Small intestine (tissue), 7 donors: ENCODE measurements at regions not wholly inside any gene's neighbourhood (a gene's known extent, or its start where the extent isn't known, plus 50 kb on each side); places are given as distances from the start of the nearest gene placed in this dataset.
"Not testable (repeated sequence)": the region's sequence is repeated elsewhere in the genome, so short reads cannot be mapped to it uniquely, and the experiment has no call there.

Source experiments
- DNase-seq, 2 donors: peaks; one replicate each; pipeline versions ENCODE4 v3.0.0 to v3.0.0-alpha.2; 2013
- FAIRE-seq: peaks from 2 replicates; lab custom pipeline; 2012; peaks lifted over from hg19 to GRCh38; lab: Jason Lieb, UNC
- H3K27ac ChIP-seq, 3 donors: one replicate each; pipeline ENCODE4 v1.5.1; 2013; ENCODE audit warnings: low read length in 2 of 3, mild to moderate bottlenecking in 2 of 3, control low read depth in 1 of 3, inconsistent platforms in 1 of 3, low read depth in 1 of 3, moderate library complexity in 1 of 3
- H3K27me3 ChIP-seq, 3 donors: one replicate each; pipeline ENCODE4 v1.6.1; 2013; ENCODE audit warnings: low read length in 3 of 3, inconsistent platforms in 1 of 3; ENCODE audit not compliant: control insufficient read depth in 3 of 3, insufficient read depth in 3 of 3
- H3K36me3 ChIP-seq, 3 donors: one replicate each; pipeline ENCODE4 v1.6.1; 2013; ENCODE audit warnings: low read length in 3 of 3, inconsistent platforms in 1 of 3, low read depth in 1 of 3, mild to moderate bottlenecking in 1 of 3, moderate library complexity in 1 of 3; ENCODE audit not compliant: control insufficient read depth in 3 of 3, insufficient read depth in 2 of 3
- H3K4me1 ChIP-seq, 3 donors: one replicate each; pipeline ENCODE4 v1.6.1; 2013; ENCODE audit warnings: low read length in 2 of 3, inconsistent platforms in 1 of 3, low read depth in 1 of 3, mild to moderate bottlenecking in 1 of 3, moderate library complexity in 1 of 3; ENCODE audit not compliant: control insufficient read depth in 3 of 3, insufficient read depth in 2 of 3
- H3K4me3 ChIP-seq, 3 donors: one replicate each; pipeline ENCODE4 v1.5.1; 2013; ENCODE audit warnings: low read length in 3 of 3, control low read depth in 1 of 3, inconsistent platforms in 1 of 3, low read depth in 1 of 3, mild to moderate bottlenecking in 1 of 3, moderate library complexity in 1 of 3
- H3K9me3 ChIP-seq, 2 donors: one replicate each; pipeline ENCODE4 v1.6.1; 2013; ENCODE audit warnings: low read depth in 1 of 2, low read length in 1 of 2; ENCODE audit not compliant: control insufficient read depth in 2 of 2, insufficient read depth in 1 of 2
- WGBS, 3 donors: extraction: QIAGEN DNeasy Blood & Tissue Kit; methylation state at CpG; one replicate each; pipeline ENCODE4 v1.1.7; 2013; 5-methylcytosine and 5-hydroxymethylcytosine counted together
- donor health status: healthy with polysubstance abuse.
- donor health status: control.
- donor health status: control.
- donor health status: Bipolar disorder and iron deficiency.
- donor health status: healthy.

DNA sequence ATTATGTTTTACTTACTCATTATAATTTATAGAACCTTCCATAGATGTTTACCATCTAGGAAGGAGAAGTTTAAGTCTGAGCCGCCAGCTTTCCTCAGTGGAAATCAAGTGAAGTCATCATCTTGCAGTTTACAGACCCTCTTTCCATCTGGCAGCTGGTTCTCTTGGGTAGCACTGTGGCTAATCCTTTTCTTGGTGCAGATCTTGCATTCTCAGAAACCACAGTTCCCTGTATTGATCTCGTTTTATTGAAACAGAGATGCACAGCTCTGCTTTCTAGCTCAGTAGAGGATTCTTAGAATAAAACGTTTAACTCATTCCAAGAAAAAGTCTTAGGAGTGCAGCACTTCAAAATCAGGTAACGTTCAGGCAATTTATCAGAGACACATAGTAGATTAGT lies 1154.7 kb downstream of the FOXD4L5 start:
- H3K36me3 ChIP-seq, FAIRE-seq, H3K4me1 ChIP-seq, DNase-seq, H3K27ac ChIP-seq, H3K27me3 ChIP-seq, H3K4me3 ChIP-seq, H3K9me3 ChIP-seq: not testable (repeated sequence)
- 18 to 23% (median 23%) methylated on average over 4 of the region's 4 CpGs for WGBS, 3 donors

DNA sequence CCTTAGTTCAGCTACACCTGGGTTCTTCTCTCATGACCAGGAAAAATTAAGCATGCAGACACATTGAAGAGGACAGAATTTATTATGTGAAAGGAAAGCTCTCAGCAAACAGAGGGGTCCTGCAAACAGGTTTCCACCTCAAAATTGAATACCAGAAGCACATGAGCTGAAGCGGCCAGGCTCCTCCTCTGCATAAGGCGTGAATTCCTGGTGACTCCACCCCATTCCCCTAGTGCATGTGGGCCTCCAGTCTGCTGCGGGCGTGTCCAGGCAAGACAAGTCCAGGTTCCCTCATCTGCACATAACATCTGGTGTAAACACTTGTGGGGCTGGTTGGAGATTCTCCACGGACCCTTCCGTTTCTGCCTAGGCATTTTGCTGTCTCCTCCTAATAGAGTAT lies 1156.4 kb downstream of the FOXD4L5 start:
- Histone ChIP-seq H3K27me3 (no peaks in the 10 kb centered on the region), H3K4me3 (no peak overlapping the region), H3K36me3 (no peaks in the 10 kb centered on the region), H3K27ac (no peak overlapping the region), H3K4me1 (no peaks in the 10 kb centered on the region), H3K9me3 (no peaks in the 10 kb centered on the region)
- WGBS, 3 donors: 80 to 81% (median 80%) methylated on average over 6 of the region's 6 CpGs
- FAIRE-seq: no peak
- DNase-seq: no peak

DNA sequence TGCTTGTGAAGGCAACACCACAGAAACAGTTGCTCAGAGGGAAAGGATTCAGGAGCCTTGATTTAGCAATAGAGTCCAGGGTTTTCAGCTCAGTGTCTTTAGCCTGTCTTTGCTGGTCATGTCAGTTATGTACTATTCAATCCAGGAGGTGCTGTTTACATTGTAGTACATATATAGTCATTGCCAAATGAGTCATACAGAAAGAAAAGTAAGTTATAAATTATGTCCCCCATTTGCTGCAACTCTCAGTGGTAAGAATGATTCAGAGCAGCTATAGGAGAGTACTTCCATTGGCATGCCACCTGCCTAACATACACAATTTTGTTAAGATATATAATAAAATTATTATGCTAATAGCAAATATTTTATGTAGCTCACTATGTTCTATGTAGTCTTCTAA lies 1163.4 kb downstream of the FOXD4L5 start:
- FAIRE-seq, H3K4me1 ChIP-seq, DNase-seq: not testable (repeated sequence)

DNA sequence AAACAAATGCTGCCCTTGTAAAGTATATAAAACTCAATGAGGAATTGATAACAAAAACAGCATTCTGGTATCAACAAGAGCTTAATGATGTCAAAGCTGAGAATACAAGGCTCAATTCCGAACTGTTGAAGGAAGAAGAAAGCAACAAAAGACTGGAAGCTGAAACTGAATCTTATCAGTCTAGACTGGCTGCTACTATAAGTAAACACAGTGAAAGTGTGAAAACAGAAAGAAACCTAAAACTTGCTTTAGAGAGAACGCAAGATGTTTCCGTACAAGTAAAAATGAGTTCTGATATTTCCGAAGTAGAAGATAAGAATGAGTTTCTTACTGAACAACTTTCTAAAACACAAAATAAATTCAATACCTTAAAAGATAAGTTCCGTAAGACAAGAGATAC lies 1167.7 kb downstream of the FOXD4L5 start:
- not testable (repeated sequence) for H3K27ac ChIP-seq, H3K27me3 ChIP-seq, H3K4me3 ChIP-seq, DNase-seq, H3K9me3 ChIP-seq, FAIRE-seq, H3K36me3 ChIP-seq, H3K4me1 ChIP-seq
- 79 to 84% (median 83%) methylated on average over 5 of the region's 5 CpGs for WGBS, 3 donors

More for the DNA sequence above, 1163.4 kb downstream of the FOXD4L5 start:
- not testable (repeated sequence) for H3K36me3 ChIP-seq, H3K27ac ChIP-seq, H3K4me3 ChIP-seq, H3K9me3 ChIP-seq, H3K27me3 ChIP-seq

DNA sequence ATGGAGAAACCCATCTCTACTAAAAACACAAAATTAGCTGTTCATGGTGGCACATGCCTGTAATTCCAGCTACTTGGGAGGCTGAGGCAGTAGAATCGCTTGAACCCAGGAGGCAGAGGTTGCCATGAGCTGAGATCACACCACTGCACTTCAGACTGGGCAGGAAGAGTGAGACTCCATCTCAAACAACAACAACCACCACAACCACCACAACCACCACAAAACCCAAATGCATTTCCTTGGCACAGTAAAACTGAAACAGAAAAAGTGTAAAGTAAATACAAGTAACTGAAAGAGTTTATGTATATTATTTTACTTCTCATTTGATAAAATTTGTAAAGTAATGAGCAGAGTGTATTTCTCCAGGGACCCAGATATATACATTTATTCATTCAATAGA lies 1177.1 kb downstream of the FOXD4L5 start:
- H3K27ac ChIP-seq, DNase-seq, H3K9me3 ChIP-seq, H3K4me3 ChIP-seq, H3K27me3 ChIP-seq, H3K4me1 ChIP-seq, H3K36me3 ChIP-seq, FAIRE-seq: not testable (repeated sequence)
- 18 to 49% (median 31%) methylated on average over 1 of the region's 1 CpG for WGBS, 3 donors

DNA sequence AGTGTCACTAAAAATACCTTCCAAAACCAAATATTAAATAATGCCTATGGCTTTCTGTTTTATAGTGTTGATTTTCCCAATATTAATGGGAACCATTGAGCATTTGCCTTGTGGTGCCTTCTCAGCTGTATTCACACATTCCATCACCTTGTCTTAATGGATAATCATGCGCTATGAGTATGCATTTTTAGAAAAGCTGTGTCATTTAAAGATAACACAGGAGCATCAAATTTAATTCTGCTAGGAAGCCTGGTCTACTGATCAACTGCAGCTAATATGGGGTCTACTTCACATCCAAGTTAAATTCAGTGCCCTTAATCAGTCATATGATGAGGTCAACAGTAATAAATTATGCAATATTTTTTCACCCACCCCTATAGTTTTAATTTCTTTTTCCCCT lies 1177.8 kb downstream of the FOXD4L5 start:
- H3K4me1 ChIP-seq, H3K27ac ChIP-seq, H3K4me3 ChIP-seq, H3K27me3 ChIP-seq, DNase-seq, FAIRE-seq, H3K9me3 ChIP-seq, H3K36me3 ChIP-seq: not testable (repeated sequence)
- 60 to 76% (median 68%) methylated on average over 1 of the region's 1 CpG for WGBS, 3 donors

DNA sequence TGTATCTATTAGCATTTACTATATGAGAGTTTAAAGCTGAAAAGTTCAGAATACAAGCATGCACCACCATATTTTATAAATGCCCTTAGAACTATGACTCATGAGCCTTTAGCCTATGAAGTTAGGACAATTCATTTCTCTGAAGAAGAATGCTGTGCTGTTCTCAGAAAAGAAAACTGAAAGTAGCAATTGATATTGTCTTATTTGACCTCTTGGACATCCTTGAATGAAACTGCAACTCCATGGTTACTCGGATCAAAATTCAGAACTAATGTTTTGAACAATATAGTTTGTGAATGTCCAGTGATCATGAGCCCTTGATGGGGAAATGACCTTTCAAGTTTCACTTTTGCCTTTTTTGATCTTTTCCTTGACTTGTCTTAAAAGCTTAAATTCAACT lies 1179.8 kb downstream of the FOXD4L5 start:
- not testable (repeated sequence) for H3K27ac ChIP-seq, H3K9me3 ChIP-seq, H3K4me1 ChIP-seq, H3K27me3 ChIP-seq, H3K36me3 ChIP-seq, FAIRE-seq, DNase-seq, H3K4me3 ChIP-seq
- 35 to 67% (median 56%) methylated on average over 1 of the region's 1 CpG for WGBS, 3 donors

DNA sequence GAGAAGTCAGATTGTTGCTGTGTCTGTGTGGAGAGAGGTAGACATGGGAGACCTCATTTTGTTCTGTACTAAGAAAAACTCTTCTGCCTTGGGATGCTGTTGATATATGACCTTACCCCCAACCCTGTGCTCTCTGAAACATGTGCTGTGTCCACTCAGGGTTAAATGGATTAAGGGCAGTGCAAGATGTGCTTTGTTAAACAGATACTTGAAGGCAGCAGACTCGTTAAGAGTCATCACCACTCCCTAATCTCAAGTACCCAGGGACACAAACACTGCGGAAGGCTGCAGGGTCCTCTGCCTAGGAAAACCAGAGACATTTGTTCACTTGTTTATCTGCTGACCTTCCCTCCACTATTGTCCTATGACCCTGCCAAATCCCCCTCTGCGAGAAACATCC lies 1183.5 kb downstream of the FOXD4L5 start:
- H3K36me3 ChIP-seq, DNase-seq, H3K9me3 ChIP-seq, FAIRE-seq, H3K4me3 ChIP-seq, H3K27ac ChIP-seq, H3K4me1 ChIP-seq, H3K27me3 ChIP-seq: not testable (repeated sequence)
- WGBS, 3 donors: 48 to 60% (median 49%) methylated on average over 3 of the region's 3 CpGs

DNA sequence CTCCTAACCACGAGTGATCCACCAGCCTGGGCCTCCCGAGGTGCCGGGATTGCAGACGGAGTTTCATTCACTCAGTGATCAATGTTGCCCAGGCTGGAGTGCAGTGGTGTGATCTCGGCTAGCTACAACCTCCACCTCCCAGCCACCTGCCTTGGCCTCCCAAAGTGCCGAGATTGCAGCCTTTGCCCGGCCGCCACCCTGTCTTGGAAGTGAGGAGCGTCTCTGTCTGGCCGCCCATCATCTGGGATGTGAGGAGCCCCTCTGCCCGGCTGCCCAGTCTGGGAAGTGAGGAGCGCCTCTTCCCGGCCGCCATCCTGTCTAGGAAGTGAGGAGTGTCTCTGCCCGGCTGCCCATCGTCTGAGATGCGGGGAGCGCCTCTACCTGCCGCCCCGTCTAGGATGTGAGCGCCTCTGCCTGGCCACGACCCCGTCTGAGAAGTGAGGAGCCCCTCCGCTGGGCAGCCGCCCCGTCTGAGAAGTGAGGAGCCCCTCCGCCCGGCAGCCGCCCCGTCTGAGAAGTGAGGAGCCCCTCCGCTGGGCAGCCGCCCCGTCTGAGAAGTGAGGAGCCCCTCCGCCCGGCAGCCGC lies 1184.3 kb downstream of the FOXD4L5 start:
- H3K27ac ChIP-seq, DNase-seq, H3K36me3 ChIP-seq, H3K4me3 ChIP-seq, H3K4me1 ChIP-seq, H3K27me3 ChIP-seq, FAIRE-seq, H3K9me3 ChIP-seq: not testable (repeated sequence)
- WGBS, 3 donors: 87 to 92% (median 89%) methylated on average over 29 to 36 of the region's 36 CpGs
